Activated naive CD4-positive, alpha-beta T cell treated with anti-CD3 and anti-CD28 coated beads, Interleukin-2, amount 50 U/mL, for 72 hours (primary cell): ENCODE measurements at regions not wholly inside any gene's neighbourhood (a gene's known extent, or its start where the extent isn't known, plus 50 kb on each side); places are given as distances from the start of the nearest gene placed in this dataset.
A peak's percentile ranks its signal among the peaks of the same experiment; 100 is the strongest.

Source experiments
- ATAC-seq, 2 donors: fragments of 150-1000 bp; cut with Tn5 transposase; 2 replicates each; pipeline ENCODE4 v1.10.0; 2021; ENCODE audit warnings: mild to moderate bottlenecking in 2 of 2, moderate library complexity in 2 of 2
- DNase-seq, 2 donors: peaks; one replicate each; pipeline ENCODE4 v3.0.0; 2021 to 2022; ENCODE audit warnings: low spot score in 2 of 2
- H3K27ac Mint-ChIP-seq, 2 donors: one replicate each; pipeline ENCODE4 v1.8.0; 2022; ENCODE audit warnings: mild to moderate bottlenecking in 2 of 2, mixed read lengths in 2 of 2
- H3K36me3 Mint-ChIP-seq, 2 donors: one replicate each; pipeline ENCODE4 v1.8.0; 2022; ENCODE audit warnings: mixed read lengths in 2 of 2
- H3K9me3 Mint-ChIP-seq, 2 donors: one replicate each; pipeline ENCODE4 v1.8.0; 2022; ENCODE audit warnings: mixed read lengths in 2 of 2

DNA sequence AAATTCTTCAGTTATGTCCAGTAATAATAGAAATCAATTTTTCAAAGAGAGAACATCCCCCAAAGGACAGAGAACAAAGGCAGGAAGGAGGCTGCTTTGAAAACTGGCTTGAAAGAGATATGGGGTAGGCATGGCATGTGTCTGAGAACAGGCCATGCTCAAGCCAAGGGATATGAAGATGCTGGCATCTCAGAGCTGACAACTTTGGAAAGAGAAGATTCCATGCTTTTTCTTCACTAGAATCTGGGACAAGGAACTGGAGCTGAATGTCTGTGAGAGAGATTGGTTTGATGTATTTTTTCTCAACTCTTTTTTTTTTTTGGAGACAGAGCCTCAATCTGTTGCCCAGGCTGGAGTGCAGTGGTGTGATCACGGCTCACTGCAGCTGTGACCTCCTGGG is 139.8 kb upstream of the DLX2 start:
- DNase-seq (no peak), ATAC-seq (no peak)
- Mint-ChIP-seq H3K9me3 (no peaks in the 10 kb centered on the region), H3K27ac (no peak overlapping the region), H3K36me3 (peaks cover 0 to 7% of the 10 kb centered on the region in 2 donors)

DNA sequence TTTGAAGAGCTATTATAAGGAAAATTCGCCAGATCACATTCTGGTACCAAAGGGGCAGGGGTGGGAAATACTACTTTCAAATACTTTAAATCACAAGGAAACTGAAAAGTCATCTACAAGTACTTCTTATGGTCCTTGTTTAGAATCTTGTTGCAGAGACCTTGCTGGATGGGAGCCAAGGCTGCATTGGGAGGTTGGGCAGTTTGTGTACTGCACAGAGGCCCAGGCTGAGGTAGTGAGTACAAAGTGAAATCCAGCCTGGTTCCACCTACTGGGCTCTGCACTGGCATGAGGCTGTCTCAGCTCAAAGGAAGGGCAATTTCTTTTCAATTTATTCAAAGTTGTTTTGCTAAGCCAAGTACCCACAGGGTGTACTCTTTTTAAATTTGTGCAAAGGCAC is 140.3 kb upstream of the DLX2 start:
- H3K36me3 Mint-ChIP-seq, result peaks cover 0 to 7% of the 10 kb centered on the region in 2 donors
- DNase-seq, result no peak
- peaks cover 0 to 4% of the 10 kb centered on the region in 2 donors for H3K9me3 Mint-ChIP-seq
- no peak for ATAC-seq
- no peak overlapping the region for H3K27ac Mint-ChIP-seq

- Mint-ChIP-seq H3K9me3 (peaks cover 0 to 4% of the 10 kb centered on the region in 2 donors), H3K36me3 (peaks cover 0 to 7% of the 10 kb centered on the region in 2 donors), H3K27ac (no peak overlapping the region)
- no peak for DNase-seq
- no peak for ATAC-seq
Measured at GRCh38 chr2:172244419-172245130, 141.9 kb upstream of the DLX2 start.

- ATAC-seq, result peak in 1 of 2 donors; percentile 28
- DNase-seq, result no peak
- no peak overlapping the region for H3K27ac Mint-ChIP-seq
- peaks cover 0 to 9% of the 10 kb centered on the region in 2 donors for H3K9me3 Mint-ChIP-seq
- H3K36me3 Mint-ChIP-seq, result peaks cover 0 to 7% of the 10 kb centered on the region in 2 donors
Measured at GRCh38 chr2:172246649-172247048, 143.9 kb upstream of the DLX2 start.

GRCh38 chr2:172247203-172247602 is 144.5 kb upstream of the DLX2 start:
- Mint-ChIP-seq H3K36me3 (peaks cover 0 to 7% of the 10 kb centered on the region in 2 donors), H3K27ac (no peak overlapping the region), H3K9me3 (peaks cover 0 to 9% of the 10 kb centered on the region in 2 donors)
- no peak for DNase-seq
- peak; percentile 29 to 73 for ATAC-seq

DNA sequence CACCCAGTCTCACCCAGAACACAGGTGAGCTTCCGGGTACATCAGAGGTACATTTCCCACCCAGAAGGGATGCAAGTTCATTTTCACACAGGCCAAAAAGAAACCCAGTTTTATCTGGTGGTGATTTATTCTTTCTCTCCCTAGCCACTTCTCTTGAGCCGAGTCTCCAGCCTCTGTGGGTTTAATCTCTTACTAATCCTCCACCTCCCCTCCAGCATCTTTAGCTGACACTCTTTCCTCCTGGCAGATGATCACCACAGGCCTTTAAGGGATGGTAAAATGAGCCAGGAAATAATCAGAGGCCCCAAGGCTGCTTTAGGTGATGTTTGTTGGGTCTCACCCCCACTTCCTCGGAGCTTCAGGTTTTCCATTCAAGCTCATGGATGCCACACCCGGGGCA is 145.7 kb upstream of the DLX2 start:
- peaks cover 0 to 7% of the 10 kb centered on the region in 2 donors for H3K36me3 Mint-ChIP-seq
- DNase-seq (no peak), ATAC-seq (no peak)
- H3K9me3 Mint-ChIP-seq, result peaks cover 0 to 9% of the 10 kb centered on the region in 2 donors
- no peak overlapping the region for H3K27ac Mint-ChIP-seq

DNA sequence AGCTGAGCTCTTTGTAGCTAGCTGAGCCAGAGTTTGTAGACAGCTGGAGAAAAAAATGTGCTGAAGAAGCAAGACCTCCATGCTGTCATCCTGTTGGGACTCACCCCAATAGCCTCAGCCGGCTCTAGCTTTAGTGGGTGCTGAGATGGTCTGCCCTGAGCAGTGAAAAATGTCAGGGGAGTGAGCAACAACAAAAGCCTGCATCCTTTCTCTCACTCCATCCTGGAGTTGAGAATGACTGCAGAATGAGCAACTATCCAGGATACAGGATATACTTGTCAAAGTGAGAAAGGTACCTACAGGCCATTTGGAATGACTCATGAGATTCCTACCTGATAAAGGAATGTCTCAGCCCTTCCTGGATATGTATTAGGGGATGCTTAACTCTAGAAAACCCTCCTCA is 146.1 kb upstream of the DLX2 start:
- Mint-ChIP-seq H3K27ac (no peak overlapping the region), H3K9me3 (peaks cover 0 to 9% of the 10 kb centered on the region in 2 donors), H3K36me3 (peaks cover 0 to 7% of the 10 kb centered on the region in 2 donors)
- DNase-seq (no peak), ATAC-seq (no peak)

- Mint-ChIP-seq H3K9me3 (peaks cover 0 to 9% of the 10 kb centered on the region in 2 donors), H3K27ac (no peak overlapping the region), H3K36me3 (peaks cover 0 to 7% of the 10 kb centered on the region in 2 donors)
- DNase-seq, result no peak
- no peak for ATAC-seq
Measured at GRCh38 chr2:172249334-172249733, 146.6 kb upstream of the DLX2 start.

GRCh38 chr2:172249986-172250385 is 147.3 kb upstream of the DLX2 start:
- ATAC-seq, result peak; percentile 24 to 34
- Mint-ChIP-seq H3K27ac (no peak overlapping the region), H3K36me3 (peaks cover 0 to 7% of the 10 kb centered on the region in 2 donors)

DNA sequence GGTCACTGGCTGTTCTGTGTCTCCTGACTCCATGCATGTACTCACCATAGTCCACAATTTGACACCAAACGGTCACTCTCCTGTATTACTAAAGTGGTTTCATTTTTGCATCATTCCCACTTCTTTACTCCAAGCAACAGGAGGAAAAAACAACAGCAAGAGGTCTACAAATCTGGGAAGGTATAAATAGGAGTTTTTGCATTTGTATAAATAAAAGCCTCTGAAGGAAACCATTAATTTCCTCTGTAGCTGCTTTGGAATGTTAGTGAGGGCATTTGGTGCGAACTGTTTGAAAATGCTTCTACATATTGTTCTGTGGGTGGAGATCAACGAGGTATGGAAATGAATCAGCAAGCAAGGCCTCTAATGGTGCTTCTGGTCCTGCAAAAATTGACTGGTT is 148.5 kb upstream of the DLX2 start:
- ATAC-seq, result no peak
- Mint-ChIP-seq H3K9me3 (peaks cover 0 to 9% of the 10 kb centered on the region in 2 donors), H3K27ac (no peak overlapping the region)

More at GRCh38 chr2:172249986-172250385, 147.3 kb upstream of the DLX2 start:
- DNase-seq, result no peak
- H3K9me3 Mint-ChIP-seq, result peaks cover 0 to 9% of the 10 kb centered on the region in 2 donors

DNA sequence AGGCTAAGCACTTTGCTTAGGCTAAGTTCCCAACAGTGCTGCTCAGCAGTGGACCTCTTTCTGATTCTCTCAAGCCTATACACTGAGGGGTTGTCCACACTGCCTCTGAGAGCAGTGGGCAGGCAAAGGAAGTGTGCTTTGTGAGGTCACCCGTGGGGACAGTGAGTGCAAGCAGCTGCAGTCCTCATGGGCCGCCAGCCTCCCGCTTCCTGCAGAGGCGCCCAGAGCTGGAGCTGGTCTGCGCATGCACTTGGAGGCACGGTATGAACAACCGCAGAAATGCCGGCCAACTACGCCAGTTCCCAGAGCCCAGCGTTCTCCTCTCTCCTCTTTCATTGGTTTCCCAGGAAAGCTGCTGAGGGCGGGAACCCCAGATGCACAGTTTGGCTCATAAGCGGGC is 149.5 kb upstream of the DLX2 start:
- peaks cover 0 to 3% of the 10 kb centered on the region in 2 donors for H3K36me3 Mint-ChIP-seq
- DNase-seq (no peak), ATAC-seq (no peak)
- peaks cover 0 to 9% of the 10 kb centered on the region in 2 donors for H3K9me3 Mint-ChIP-seq
- H3K27ac Mint-ChIP-seq, result no peak overlapping the region

More for the DNA sequence above, 148.5 kb upstream of the DLX2 start:
- DNase-seq, result no peak
- H3K36me3 Mint-ChIP-seq, result peaks cover 0 to 7% of the 10 kb centered on the region in 2 donors

GRCh38 chr2:172253190-172254052 is 150.7 kb upstream of the DLX2 start:
- no peaks in the 10 kb centered on the region for H3K36me3 Mint-ChIP-seq
- peak overlapping the region in 1 of 2 donors; percentile 69 for H3K27ac Mint-ChIP-seq
- ATAC-seq, result peak; percentile 96 to 100

DNA sequence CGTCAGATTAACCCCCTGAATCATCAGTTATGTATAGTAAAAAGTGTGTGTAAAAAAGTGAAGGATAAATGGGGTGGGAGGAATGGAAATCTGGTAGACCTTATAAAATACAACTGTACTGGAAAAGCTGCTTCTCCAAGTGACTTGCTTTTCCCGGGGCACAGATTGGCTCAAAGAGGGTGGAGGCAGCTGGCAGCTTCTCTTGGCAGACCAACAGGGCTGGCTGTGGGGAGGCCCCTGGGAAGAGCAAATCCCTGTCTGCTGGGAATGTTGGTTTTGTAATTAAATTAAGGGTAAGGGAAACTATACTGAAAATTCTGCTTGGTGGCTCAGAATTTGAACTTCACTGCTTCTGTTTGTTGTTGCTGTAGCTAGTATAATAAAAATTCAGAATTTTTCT is 154.2 kb upstream of the DLX2 start:
- DNase-seq, result no peak
- no peak for ATAC-seq
- Mint-ChIP-seq H3K36me3 (no peaks in the 10 kb centered on the region), H3K9me3 (no peaks in the 10 kb centered on the region), H3K27ac (no peak overlapping the region)

More at GRCh38 chr2:172253190-172254052, 150.7 kb upstream of the DLX2 start:
- peaks cover 0 to 5% of the 10 kb centered on the region in 2 donors for H3K9me3 Mint-ChIP-seq
- DNase-seq, result peak; percentile 64 to 81

GRCh38 chr2:172259827-172260226 is 157.1 kb upstream of the DLX2 start:
- Mint-ChIP-seq H3K36me3 (no peaks in the 10 kb centered on the region), H3K27ac (no peak overlapping the region), H3K9me3 (peaks cover 0 to 5% of the 10 kb centered on the region in 2 donors)
- no peak for DNase-seq
- ATAC-seq, result no peak

DNA sequence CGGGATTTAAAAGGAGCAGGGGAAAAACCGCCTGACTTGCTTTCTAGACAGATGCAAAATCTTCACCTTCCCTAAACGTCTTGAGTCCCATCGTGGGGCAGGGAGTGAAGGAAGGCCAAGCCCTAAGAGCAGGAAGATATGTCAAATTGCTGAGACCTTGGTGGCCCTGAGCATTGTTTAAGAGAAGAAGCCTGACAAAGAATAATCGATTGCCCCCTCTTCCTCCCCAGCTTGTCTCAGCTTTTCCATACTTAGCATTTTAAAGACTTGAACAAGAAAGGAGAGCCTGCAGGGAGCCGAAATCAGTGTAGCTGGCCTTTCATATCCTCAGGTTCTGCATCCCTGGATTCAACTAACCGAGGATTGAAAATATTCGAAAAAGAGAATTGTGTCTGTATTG is 157.6 kb upstream of the DLX2 start:
- no peaks in the 10 kb centered on the region for H3K36me3 Mint-ChIP-seq

GRCh38 chr2:172261292-172261691 is 158.6 kb upstream of the DLX2 start:
- Mint-ChIP-seq H3K36me3 (no peaks in the 10 kb centered on the region), H3K27ac (no peak overlapping the region)

More for the DNA sequence above, 157.6 kb upstream of the DLX2 start:
- no peak for DNase-seq
- Mint-ChIP-seq H3K9me3 (peaks cover 0 to 5% of the 10 kb centered on the region in 2 donors), H3K27ac (no peak overlapping the region)
- no peak for ATAC-seq

DNA sequence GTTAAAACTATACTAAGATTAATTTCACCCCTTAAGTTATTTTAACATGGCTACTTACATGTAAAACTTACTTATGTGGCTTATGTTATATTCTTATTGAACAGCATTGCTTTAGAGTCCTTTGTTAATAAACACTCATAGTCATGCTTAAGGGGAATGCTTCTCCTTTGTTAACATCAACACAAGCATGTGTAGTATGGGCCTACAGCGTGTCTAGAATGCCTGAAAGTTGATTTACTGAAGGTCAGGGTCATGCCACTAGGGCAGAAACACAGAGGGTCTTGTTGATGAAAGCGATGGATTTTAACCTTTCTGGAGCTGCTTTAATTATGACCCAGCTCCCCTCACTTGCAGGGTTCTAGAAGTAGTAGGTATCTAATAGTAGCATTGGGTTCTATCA is 159.8 kb upstream of the DLX2 start:
- ATAC-seq (no peak), DNase-seq (no peak)
- peaks cover 0 to 5% of the 10 kb centered on the region in 2 donors for H3K9me3 Mint-ChIP-seq
- H3K36me3 Mint-ChIP-seq, result no peaks in the 10 kb centered on the region
- H3K27ac Mint-ChIP-seq, result no peak overlapping the region

More at GRCh38 chr2:172261292-172261691, 158.6 kb upstream of the DLX2 start:
- ATAC-seq (no peak), DNase-seq (no peak)
- peaks cover 0 to 5% of the 10 kb centered on the region in 2 donors for H3K9me3 Mint-ChIP-seq
